Osteoblast (primary cell): ENCODE measurements at regions not wholly inside any gene's neighbourhood (a gene's known extent, or its start where the extent isn't known, plus 50 kb on each side); places are given as distances from the start of the nearest gene placed in this dataset.

Experiments used
- DNase-seq: peaks from one replicate; pipeline ENCODE4 v3.0.0; 2011; ENCODE audit warnings: low spot score, mixed read lengths; ENCODE audit not compliant: insufficient read length; ENCODE audit errors: missing footprints
- H2AFZ ChIP-seq: 2 replicates; pipeline ENCODE4 v1.6.0; 2011; ENCODE audit warnings: mild to moderate bottlenecking, low read length
- H3K27ac ChIP-seq: 2 replicates; pipeline ENCODE4 v1.5.1; 2011; ENCODE audit warnings: mild to moderate bottlenecking, low read depth, low read length, moderate library complexity
- H3K27me3 ChIP-seq: 2 replicates; pipeline ENCODE4 v1.6.0; 2012; ENCODE audit warnings: mild to moderate bottlenecking, control low read depth, inconsistent platforms, low read length, moderate library complexity; ENCODE audit not compliant: insufficient read depth
- H3K36me3 ChIP-seq: 2 replicates; pipeline ENCODE4 v1.5.1; 2011; ENCODE audit warnings: mild to moderate bottlenecking, low read length, control low read depth, moderate library complexity; ENCODE audit not compliant: insufficient read depth
- H3K4me1 ChIP-seq: 2 replicates; pipeline ENCODE4 v1.5.1; 2011; ENCODE audit warnings: mild to moderate bottlenecking, low read length, control low read depth, moderate library complexity; ENCODE audit not compliant: insufficient read depth
- H3K4me2 ChIP-seq: 2 replicates; pipeline ENCODE4 v1.6.0; 2011; ENCODE audit warnings: mild to moderate bottlenecking, low read length; ENCODE audit not compliant: insufficient read depth
- H3K4me3 ChIP-seq: fragments of 200-600 bp; sonication (generic); 3 replicates; pipeline ENCODE4 v1.5.1; 2012; ENCODE audit warnings: mild to moderate bottlenecking, low read length, inconsistent platforms; ENCODE audit not compliant: insufficient read depth
- H3K79me2 ChIP-seq: 2 replicates; pipeline ENCODE4 v1.6.0; 2012; ENCODE audit warnings: mild to moderate bottlenecking, low read length, control low read depth, inconsistent platforms; ENCODE audit not compliant: insufficient read depth
- H3K9me3 ChIP-seq: 2 replicates; pipeline ENCODE4 v1.5.1; 2011; ENCODE audit warnings: low read depth, low read length, control low read depth
- H4K20me1 ChIP-seq: 2 replicates; pipeline ENCODE4 v1.6.0; 2012; ENCODE audit warnings: mild to moderate bottlenecking, low read length, control low read depth; ENCODE audit not compliant: insufficient read depth
- TF ChIP-seq, protein P1 (sequence below): IDR thresholded peaks from 2 replicates; pipeline ENCODE4 v1.5.1; 2011; ENCODE audit warnings: mild to moderate bottlenecking, low read depth, low read length, moderate library complexity; ENCODE audit errors: extremely low read depth

DNA sequence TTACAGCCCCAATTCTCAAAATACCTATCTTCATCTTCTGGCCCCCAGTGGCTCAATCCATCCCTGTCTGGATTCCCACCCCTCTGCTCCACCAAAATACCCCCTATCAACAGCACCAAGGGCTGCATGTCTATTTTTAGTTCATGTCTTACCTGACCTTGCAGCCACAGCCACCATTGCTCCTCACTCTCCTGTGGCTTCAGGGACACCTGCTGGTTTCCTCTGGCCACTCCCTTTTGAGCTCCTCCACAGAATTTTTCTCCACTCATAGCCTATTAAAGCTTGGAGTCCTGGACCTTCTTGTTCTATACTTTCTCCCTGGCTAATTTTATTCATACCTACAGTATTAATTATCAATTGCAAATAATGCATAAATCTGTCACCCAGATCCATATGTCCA is 125.3 kb upstream of the NGF start:
- H3K79me2 ChIP-seq = no peaks in the 10 kb centered on the region
- H3K27me3 ChIP-seq = no peaks in the 10 kb centered on the region
- no peak overlapping the region for H3K4me3 ChIP-seq
- no peaks in the 10 kb centered on the region for H3K36me3 ChIP-seq
- H4K20me1 ChIP-seq = no peaks in the 10 kb centered on the region
- DNase-seq = no peak
- TF ChIP-seq, protein P1, sequence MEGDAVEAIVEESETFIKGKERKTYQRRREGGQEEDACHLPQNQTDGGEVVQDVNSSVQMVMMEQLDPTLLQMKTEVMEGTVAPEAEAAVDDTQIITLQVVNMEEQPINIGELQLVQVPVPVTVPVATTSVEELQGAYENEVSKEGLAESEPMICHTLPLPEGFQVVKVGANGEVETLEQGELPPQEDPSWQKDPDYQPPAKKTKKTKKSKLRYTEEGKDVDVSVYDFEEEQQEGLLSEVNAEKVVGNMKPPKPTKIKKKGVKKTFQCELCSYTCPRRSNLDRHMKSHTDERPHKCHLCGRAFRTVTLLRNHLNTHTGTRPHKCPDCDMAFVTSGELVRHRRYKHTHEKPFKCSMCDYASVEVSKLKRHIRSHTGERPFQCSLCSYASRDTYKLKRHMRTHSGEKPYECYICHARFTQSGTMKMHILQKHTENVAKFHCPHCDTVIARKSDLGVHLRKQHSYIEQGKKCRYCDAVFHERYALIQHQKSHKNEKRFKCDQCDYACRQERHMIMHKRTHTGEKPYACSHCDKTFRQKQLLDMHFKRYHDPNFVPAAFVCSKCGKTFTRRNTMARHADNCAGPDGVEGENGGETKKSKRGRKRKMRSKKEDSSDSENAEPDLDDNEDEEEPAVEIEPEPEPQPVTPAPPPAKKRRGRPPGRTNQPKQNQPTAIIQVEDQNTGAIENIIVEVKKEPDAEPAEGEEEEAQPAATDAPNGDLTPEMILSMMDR = peak; percentile 8
- H3K27ac ChIP-seq = no peak overlapping the region
- H3K4me1 ChIP-seq = no peaks in the 10 kb centered on the region
- no peaks in the 10 kb centered on the region for H3K9me3 ChIP-seq
- H3K4me2 ChIP-seq = no peak overlapping the region
- H2AFZ ChIP-seq = no peak overlapping the region

DNA sequence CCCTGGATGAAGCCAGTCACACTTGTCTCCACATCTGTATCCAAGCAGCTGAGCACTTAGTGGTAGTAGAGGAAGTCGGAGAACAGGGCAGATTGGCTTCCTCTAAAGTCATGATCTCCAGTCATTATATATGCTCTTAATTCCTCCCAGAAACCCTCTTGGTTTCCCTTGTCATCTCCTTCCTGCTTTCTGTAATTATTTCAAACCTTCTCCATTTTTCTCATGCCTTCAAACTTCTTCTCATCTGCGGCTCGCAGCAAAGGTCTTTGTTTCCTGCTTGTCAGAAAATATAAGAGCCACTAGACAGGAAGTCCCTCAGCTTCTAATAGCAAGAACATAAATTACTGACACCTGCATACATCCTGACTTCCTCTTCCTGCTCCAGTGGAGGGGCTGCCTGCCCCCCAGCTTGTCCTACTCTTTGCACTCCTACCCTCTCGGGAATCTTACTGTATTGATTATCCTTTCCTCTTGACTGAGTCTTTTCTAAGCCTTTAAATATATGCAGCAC is 124.6 kb upstream of the NGF start:
- H3K9me3 ChIP-seq = no peaks in the 10 kb centered on the region
- H3K4me3 ChIP-seq = no peak overlapping the region
- H3K79me2 ChIP-seq = no peaks in the 10 kb centered on the region
- H3K36me3 ChIP-seq = no peaks in the 10 kb centered on the region
- TF ChIP-seq, protein P1 = no peak
- no peaks in the 10 kb centered on the region for H4K20me1 ChIP-seq
- H3K4me2 ChIP-seq = no peak overlapping the region
- H3K27ac ChIP-seq = no peak overlapping the region
- no peaks in the 10 kb centered on the region for H3K27me3 ChIP-seq
- DNase-seq = no peak
- no peaks in the 10 kb centered on the region for H3K4me1 ChIP-seq
- no peak overlapping the region for H2AFZ ChIP-seq

DNA sequence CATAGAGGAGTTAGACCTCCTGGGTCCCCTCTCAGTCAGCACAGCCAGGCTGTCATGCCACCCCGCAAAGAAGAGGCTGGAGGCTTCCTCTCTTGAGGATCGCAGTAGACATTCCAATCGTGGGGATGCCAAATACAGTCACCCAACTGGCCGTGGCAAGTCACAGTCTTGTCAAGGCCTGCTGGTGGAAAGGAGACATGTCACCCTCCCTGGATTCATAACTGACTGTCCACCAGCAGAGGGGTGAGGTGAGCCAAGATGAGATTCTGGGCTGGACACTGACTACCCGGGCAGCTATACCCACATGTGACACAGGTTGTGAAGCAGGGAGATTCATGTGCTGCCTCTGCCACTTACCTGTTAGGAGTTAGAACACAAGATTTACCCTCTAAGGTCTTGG is 123.5 kb upstream of the NGF start:
- Histone ChIP-seq H3K79me2 (no peaks in the 10 kb centered on the region), H3K27me3 (no peaks in the 10 kb centered on the region), H3K4me2 (no peak overlapping the region), H3K27ac (no peak overlapping the region), H3K36me3 (no peaks in the 10 kb centered on the region), H3K9me3 (no peaks in the 10 kb centered on the region), H3K4me3 (no peak overlapping the region), H4K20me1 (no peaks in the 10 kb centered on the region), H2AFZ (no peak overlapping the region), H3K4me1 (peaks cover 7% of the 10 kb centered on the region)
- no peak for DNase-seq
- TF ChIP-seq, protein P1 = peak; percentile 18

DNA sequence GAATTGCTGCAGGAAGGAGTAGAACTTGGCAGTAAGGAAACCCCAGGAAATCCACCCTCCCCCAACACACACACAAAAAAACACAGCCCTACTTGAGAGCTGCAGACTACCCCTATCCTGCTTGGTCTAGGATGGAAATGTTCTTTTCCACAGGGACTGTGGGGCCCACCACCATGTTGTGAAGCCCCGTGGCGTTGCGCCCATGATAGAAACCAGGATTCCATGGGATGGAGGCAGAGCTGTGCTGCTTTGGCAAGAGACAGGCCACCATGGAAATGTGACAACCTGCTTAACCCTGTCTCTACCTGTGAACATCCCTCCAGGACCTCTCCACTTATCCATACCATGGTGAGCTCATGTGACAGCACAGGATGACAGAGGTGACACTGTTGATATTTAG is 121.1 kb upstream of the NGF start:
- no peak for DNase-seq
- H3K27ac ChIP-seq = no peak overlapping the region
- H3K79me2 ChIP-seq = no peaks in the 10 kb centered on the region
- no peaks in the 10 kb centered on the region for H3K36me3 ChIP-seq
- TF ChIP-seq, protein P1 = no peak
- peaks cover 14% of the 10 kb centered on the region for H3K4me1 ChIP-seq
- no peaks in the 10 kb centered on the region for H3K9me3 ChIP-seq
- no peaks in the 10 kb centered on the region for H3K27me3 ChIP-seq
- H3K4me3 ChIP-seq = no peak overlapping the region
- no peaks in the 10 kb centered on the region for H4K20me1 ChIP-seq
- H3K4me2 ChIP-seq = no peak overlapping the region
- H2AFZ ChIP-seq = no peak overlapping the region
